CD4-positive, alpha-beta T cell (primary cell): ENCODE measurements at regions not wholly inside any gene's neighbourhood (a gene's known extent, or its start where the extent isn't known, plus 50 kb on each side); places are given as distances from the start of the nearest gene placed in this dataset.

Experiments
- ATAC-seq: fragments of 200-7000 bp; cut with Tn5 transposase; one replicate; pipeline ENCODE4 v1.10.0; 2022; ENCODE audit warnings: mild to moderate bottlenecking; ENCODE audit not compliant: poor library complexity
- CTCF ChIA-PET: fragments of 350-600 bp; sonication (Branson Sonifier 250); formaldehyde crosslinking; loops from one replicate; lab custom pipeline; 2021; ENCODE audit warnings: antibody characterized with exemption, inconsistent platforms; lab: Charles Lee
- POLR2A ChIA-PET: fragments of 350-600 bp; sonication (Branson Sonifier 250); formaldehyde crosslinking; loops from one replicate; lab custom pipeline; 2021; ENCODE audit warnings: antibody characterized with exemption, inconsistent platforms; lab: Charles Lee
- DNase-seq, 14 experiments: peaks; one replicate each; pipeline ENCODE4 v3.0.0-alpha.2; 2013 to 2020; ENCODE audit warnings: mixed read lengths in 2 of 14
- H3K27ac ChIP-seq, 2 donors: one replicate each; pipeline versions ENCODE4 v1.5.1 to v1.7.0; 2013; ENCODE audit warnings: low read length in 2 of 2, low read depth in 1 of 2, mild to moderate bottlenecking in 1 of 2
- H3K27me3 ChIP-seq, 2 experiments: 1 replicate in 1 of 2; 2 replicates in 1 of 2; pipeline versions ENCODE4 v1.6.1 to v1.7.0; 2013; ENCODE audit warnings: low read length in 2 of 2, control low read depth in 1 of 2, mild to moderate bottlenecking in 1 of 2, moderate library complexity in 1 of 2; ENCODE audit not compliant: insufficient read depth in 2 of 2, control insufficient read depth in 1 of 2
- H3K36me3 ChIP-seq: one replicate; pipeline ENCODE4 v1.6.1; 2013; ENCODE audit warnings: low read length, control low read depth; ENCODE audit not compliant: insufficient read depth
- H3K4me1 ChIP-seq: one replicate; pipeline ENCODE4 v1.6.1; 2013; ENCODE audit warnings: low read length, control low read depth; ENCODE audit not compliant: insufficient read depth
- H3K4me3 ChIP-seq: one replicate; pipeline ENCODE4 v1.5.1; 2013; ENCODE audit warnings: mild to moderate bottlenecking, low read length, moderate library complexity
- H3K9me3 ChIP-seq, 2 experiments: 1 replicate in 1 of 2; 2 replicates in 1 of 2; pipeline versions ENCODE4 v1.6.1 to v1.7.0; 2013; ENCODE audit warnings: low read length in 2 of 2, mild to moderate bottlenecking in 2 of 2, control low read depth in 1 of 2, moderate library complexity in 1 of 2; ENCODE audit not compliant: control insufficient read depth in 1 of 2, insufficient read depth in 1 of 2
- H3K27ac Mint-ChIP-seq: one replicate; pipeline ENCODE4 v1.8.0; 2020; ENCODE audit warnings: mixed read lengths
- H3K27me3 Mint-ChIP-seq: one replicate; pipeline ENCODE4 v1.8.0; 2021; ENCODE audit warnings: mixed read lengths
- H3K36me3 Mint-ChIP-seq: one replicate; pipeline ENCODE4 v1.8.0; 2021; ENCODE audit warnings: low read depth, mixed read lengths
- H3K4me1 Mint-ChIP-seq: one replicate; pipeline ENCODE4 v1.8.0; 2021; ENCODE audit warnings: low read depth, mixed read lengths
- H3K4me3 Mint-ChIP-seq: one replicate; pipeline ENCODE4 v1.8.0; 2020; ENCODE audit warnings: mild to moderate bottlenecking, mixed read lengths
- H3K9me3 Mint-ChIP-seq: one replicate; pipeline ENCODE4 v1.8.0; 2020; ENCODE audit warnings: mixed read lengths
- CTCF ChIP-seq: fragments of 200-600 bp; IDR thresholded peaks from one replicate; pipeline ENCODE4 v1.8.0; 2022; ENCODE audit warnings: antibody characterized with exemption, mild to moderate bottlenecking
- intact Hi-C, 2 experiments: fragments of 100-400 bp; cut with DNase I in 1 of 2; cut with micrococcal nuclease in 1 of 2; formaldehyde crosslinking; loops; one replicate each; pipeline versions ENCODE4 v1.15.1 to v1.9.0; 2023 to 2025; cut with DNase I, micrococcal nuclease

GRCh38 chrX:150227873-150228410 lies 135.2 kb upstream of the MAMLD1 start:
- TF ChIP-seq CTCF = no peak
- POLR2A ChIA-PET = no interaction called here
- Mint-ChIP-seq H3K4me1 (no peaks in the 10 kb centered on the region), H3K36me3 (no peaks in the 10 kb centered on the region), H3K9me3 (no peaks in the 10 kb centered on the region), H3K27me3 (no peaks in the 10 kb centered on the region), H3K4me3 (no peak overlapping the region), H3K27ac (no peak overlapping the region)
- intact Hi-C loops = no loop called here
- Histone ChIP-seq H3K4me3 (no peak overlapping the region), H3K9me3 (no peaks in the 10 kb centered on the region), H3K4me1 (no peaks in the 10 kb centered on the region), H3K36me3 (no peaks in the 10 kb centered on the region), H3K27me3 (no peaks in the 10 kb centered on the region), H3K27ac (no peak overlapping the region)
- no peak for ATAC-seq
- DNase-seq = no peak
- CTCF ChIA-PET = no interaction called here

GRCh38 chrX:150228431-150228830 lies 134.7 kb upstream of the MAMLD1 start:
- H3K4me1 ChIP-seq = no peaks in the 10 kb centered on the region
- Mint-ChIP-seq H3K4me1 (no peaks in the 10 kb centered on the region), H3K4me3 (no peak overlapping the region), H3K27ac (no peak overlapping the region), H3K27me3 (no peaks in the 10 kb centered on the region), H3K36me3 (no peaks in the 10 kb centered on the region), H3K9me3 (no peaks in the 10 kb centered on the region)
- POLR2A ChIA-PET = no interaction called here
- no peaks in the 10 kb centered on the region for H3K9me3 ChIP-seq
- H3K27ac ChIP-seq = no peak overlapping the region
- intact Hi-C loops = no loop called here
- no peaks in the 10 kb centered on the region for H3K27me3 ChIP-seq
- no peak for TF ChIP-seq CTCF
- ATAC-seq = no peak
- CTCF ChIA-PET = no interaction called here
- H3K4me3 ChIP-seq = no peak overlapping the region
- no peaks in the 10 kb centered on the region for H3K36me3 ChIP-seq
- DNase-seq = no peak

GRCh38 chrX:150229030-150229429 lies 134.1 kb upstream of the MAMLD1 start:
- Histone ChIP-seq H3K4me3 (no peak overlapping the region), H3K27ac (no peak overlapping the region), H3K27me3 (no peaks in the 10 kb centered on the region), H3K4me1 (no peaks in the 10 kb centered on the region), H3K36me3 (no peaks in the 10 kb centered on the region), H3K9me3 (no peaks in the 10 kb centered on the region)
- Mint-ChIP-seq H3K36me3 (no peaks in the 10 kb centered on the region), H3K9me3 (no peaks in the 10 kb centered on the region), H3K27ac (no peak overlapping the region), H3K27me3 (no peaks in the 10 kb centered on the region), H3K4me3 (no peak overlapping the region), H3K4me1 (no peaks in the 10 kb centered on the region)
- ATAC-seq (no peak), DNase-seq (no peak)
- TF ChIP-seq CTCF = no peak
- CTCF ChIA-PET = no interaction called here
- intact Hi-C loops = no loop called here
- POLR2A ChIA-PET = no interaction called here
